ENCODE measurements at regions not wholly inside any gene's neighbourhood (a gene's known extent, or its start where the extent isn't known, plus 50 kb on each side); places are given as distances from the start of the nearest gene placed in this dataset.

DNA sequence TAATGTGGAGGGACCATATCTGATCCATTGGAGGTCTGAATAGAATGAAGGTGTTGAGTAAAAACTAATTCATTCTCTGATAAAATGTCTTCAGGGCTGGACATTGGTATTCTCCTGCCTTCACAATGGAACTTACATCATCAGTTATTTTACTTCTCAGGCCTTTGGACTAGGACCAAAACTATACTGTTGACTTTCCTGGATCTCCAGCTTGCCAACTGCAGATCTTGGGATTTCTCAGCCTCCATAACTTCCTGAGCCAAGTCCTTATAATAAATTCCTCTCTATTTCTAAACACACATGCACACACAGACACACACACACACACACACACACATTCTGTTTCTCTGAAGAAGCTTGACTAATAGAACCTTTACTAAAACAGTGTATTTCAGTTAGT lies 1858.6 kb upstream of the ADGRL3 start:
- TF ChIP-seq ZNF253 (CRISPR knock-in tag; IDR thresholded peaks at IDR 0.05; ENCODE audit: borderline replicate concordance) (no peak), ZNF552 (CRISPR knock-in tag; IDR thresholded peaks at IDR 0.05; ENCODE audit: borderline replicate concordance) (no peak)
- TF ChIP-seq, protein P1, sequence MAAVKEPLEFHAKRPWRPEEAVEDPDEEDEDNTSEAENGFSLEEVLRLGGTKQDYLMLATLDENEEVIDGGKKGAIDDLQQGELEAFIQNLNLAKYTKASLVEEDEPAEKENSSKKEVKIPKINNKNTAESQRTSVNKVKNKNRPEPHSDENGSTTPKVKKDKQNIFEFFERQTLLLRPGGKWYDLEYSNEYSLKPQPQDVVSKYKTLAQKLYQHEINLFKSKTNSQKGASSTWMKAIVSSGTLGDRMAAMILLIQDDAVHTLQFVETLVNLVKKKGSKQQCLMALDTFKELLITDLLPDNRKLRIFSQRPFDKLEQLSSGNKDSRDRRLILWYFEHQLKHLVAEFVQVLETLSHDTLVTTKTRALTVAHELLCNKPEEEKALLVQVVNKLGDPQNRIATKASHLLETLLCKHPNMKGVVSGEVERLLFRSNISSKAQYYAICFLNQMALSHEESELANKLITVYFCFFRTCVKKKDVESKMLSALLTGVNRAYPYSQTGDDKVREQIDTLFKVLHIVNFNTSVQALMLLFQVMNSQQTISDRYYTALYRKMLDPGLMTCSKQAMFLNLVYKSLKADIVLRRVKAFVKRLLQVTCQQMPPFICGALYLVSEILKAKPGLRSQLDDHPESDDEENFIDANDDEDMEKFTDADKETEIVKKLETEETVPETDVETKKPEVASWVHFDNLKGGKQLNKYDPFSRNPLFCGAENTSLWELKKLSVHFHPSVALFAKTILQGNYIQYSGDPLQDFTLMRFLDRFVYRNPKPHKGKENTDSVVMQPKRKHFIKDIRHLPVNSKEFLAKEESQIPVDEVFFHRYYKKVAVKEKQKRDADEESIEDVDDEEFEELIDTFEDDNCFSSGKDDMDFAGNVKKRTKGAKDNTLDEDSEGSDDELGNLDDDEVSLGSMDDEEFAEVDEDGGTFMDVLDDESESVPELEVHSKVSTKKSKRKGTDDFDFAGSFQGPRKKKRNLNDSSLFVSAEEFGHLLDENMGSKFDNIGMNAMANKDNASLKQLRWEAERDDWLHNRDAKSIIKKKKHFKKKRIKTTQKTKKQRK (IDR thresholded peaks at IDR 0.05; ENCODE audit: low read length), result no peak
